Astrocyte of the cerebellum (primary cell): ENCODE measurements at regions not wholly inside any gene's neighbourhood (a gene's known extent, or its start where the extent isn't known, plus 50 kb on each side); places are given as distances from the start of the nearest gene placed in this dataset.

ENCODE experiments used
- DNase-seq: peaks from one replicate; pipeline ENCODE4 v3.0.0-alpha.2; 2011; ENCODE audit warnings: low read depth
- H3K4me3 ChIP-seq: 2 replicates; pipeline ENCODE4 v1.5.1; 2011; ENCODE audit warnings: mild to moderate bottlenecking, low read depth, low read length, moderate library complexity
- in situ Hi-C: cut with HindIII; loops from 2 replicates; pipeline ENCODE4 v1.10.0; 2017; ENCODE audit warnings: low sequenced_read_pairs
- TF ChIP-seq, protein P1 (sequence below): IDR thresholded peaks from 2 replicates; pipeline ENCODE4 v1.5.1; 2012; ENCODE audit warnings: low read length, low read depth, moderate library complexity, mild to moderate bottlenecking; ENCODE audit errors: missing control alignments

DNA sequence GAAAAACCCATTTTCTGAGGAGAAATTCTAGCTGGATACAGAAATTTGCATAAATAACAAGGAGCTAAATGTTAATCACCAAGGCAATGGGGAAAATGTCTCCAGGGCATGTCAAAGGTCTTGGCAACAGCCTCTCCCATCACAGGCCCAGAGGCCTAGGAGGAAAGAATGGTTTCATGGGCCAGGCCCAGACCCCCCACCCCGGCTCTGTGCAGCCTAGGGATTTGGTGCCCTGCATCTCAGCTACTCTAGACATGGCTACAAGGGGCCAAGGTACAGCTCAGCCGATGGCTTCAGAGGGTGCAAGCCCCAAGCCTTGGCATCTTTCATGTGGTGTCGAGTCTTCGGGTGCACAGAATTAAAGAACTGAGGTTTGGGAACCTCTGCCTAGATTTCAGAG is 321.2 kb upstream of the ID4 start:
- no peak overlapping the region for H3K4me3 ChIP-seq
- in situ Hi-C loops: no loop called here
- TF ChIP-seq, protein P1, sequence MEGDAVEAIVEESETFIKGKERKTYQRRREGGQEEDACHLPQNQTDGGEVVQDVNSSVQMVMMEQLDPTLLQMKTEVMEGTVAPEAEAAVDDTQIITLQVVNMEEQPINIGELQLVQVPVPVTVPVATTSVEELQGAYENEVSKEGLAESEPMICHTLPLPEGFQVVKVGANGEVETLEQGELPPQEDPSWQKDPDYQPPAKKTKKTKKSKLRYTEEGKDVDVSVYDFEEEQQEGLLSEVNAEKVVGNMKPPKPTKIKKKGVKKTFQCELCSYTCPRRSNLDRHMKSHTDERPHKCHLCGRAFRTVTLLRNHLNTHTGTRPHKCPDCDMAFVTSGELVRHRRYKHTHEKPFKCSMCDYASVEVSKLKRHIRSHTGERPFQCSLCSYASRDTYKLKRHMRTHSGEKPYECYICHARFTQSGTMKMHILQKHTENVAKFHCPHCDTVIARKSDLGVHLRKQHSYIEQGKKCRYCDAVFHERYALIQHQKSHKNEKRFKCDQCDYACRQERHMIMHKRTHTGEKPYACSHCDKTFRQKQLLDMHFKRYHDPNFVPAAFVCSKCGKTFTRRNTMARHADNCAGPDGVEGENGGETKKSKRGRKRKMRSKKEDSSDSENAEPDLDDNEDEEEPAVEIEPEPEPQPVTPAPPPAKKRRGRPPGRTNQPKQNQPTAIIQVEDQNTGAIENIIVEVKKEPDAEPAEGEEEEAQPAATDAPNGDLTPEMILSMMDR: no peak
- DNase-seq: no peak

DNA sequence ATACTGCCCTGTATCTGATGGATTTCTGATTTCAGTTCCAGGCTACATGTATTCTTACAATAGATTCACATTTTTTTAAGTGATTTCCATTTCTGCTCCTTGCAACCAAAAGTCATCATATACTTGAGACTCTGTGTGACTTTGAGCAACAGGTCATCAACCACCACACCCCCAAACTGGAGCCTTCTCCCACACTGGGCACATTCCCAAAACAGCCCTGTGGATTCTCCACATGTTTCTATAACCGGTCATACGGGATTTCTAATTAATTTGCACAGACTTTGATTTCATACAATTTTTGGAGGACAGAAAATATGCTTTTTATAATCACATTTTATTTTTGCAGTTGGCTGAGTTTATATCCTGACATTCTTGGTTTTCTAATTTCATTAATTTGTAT is 317.2 kb upstream of the ID4 start:
- no peak overlapping the region for H3K4me3 ChIP-seq
- in situ Hi-C loops: no loop called here
- TF ChIP-seq, protein P1: no peak
- no peak for DNase-seq

GRCh38 chr6:19524366-19525186 is 312.6 kb upstream of the ID4 start:
- H3K4me3 ChIP-seq: no peak overlapping the region
- DNase-seq: no peak
- in situ Hi-C loops: no loop called here
- TF ChIP-seq, protein P1: no peak

GRCh38 chr6:19525673-19526072 is 311.5 kb upstream of the ID4 start:
- in situ Hi-C loops: no loop called here
- DNase-seq: no peak
- no peak overlapping the region for H3K4me3 ChIP-seq
- TF ChIP-seq, protein P1: no peak

DNA sequence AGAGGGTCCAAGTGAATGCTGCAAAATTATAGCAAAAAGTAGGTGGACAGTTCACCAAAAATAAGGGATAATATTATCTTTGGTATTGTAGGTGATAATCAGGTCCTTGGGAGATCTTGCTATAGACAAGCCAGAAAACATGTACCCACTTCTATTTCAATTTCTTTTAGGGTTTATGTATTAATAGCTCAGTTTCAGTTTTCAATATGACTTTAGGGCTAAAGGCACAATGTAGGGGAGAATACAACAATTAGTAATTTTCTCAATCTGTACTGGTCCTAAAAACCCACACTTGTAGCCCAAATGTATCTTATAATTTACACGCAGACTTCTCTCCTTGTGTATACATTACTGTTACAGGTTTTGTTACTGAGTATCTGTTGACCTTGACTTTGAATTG is 307.0 kb upstream of the ID4 start:
- TF ChIP-seq, protein P1: no peak
- in situ Hi-C loops: no loop called here
- H3K4me3 ChIP-seq: no peak overlapping the region
- DNase-seq: no peak

DNA sequence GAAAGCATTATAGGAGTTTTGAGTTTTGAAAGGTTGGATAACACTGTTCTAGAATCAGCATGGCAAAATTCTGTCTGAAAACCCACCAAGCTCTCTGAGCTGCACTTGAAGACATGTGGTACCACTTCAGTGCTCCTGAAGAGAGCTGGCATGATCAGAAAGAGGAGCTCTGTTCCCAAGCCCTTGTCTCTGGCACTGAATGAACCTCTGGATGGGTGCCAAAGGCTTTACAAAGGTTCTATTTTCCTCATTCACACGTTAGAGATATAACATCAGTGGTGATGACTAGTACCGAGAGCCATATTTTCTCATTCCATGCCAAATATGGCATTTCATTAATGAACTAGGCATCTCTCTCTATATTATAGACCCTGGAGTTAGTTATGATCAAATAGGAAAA is 301.8 kb upstream of the ID4 start:
- in situ Hi-C loops: no loop called here
- H3K4me3 ChIP-seq: no peak overlapping the region
- TF ChIP-seq, protein P1: no peak
- DNase-seq: no peak
